Stimulated activated CD4-positive, alpha-beta T cell treated with anti-CD3 and anti-CD28 coated beads, TNF-alpha, amount 100 ng/mL, for 1 hour (primary cell): ENCODE measurements at regions not wholly inside any gene's neighbourhood (a gene's known extent, or its start where the extent isn't known, plus 50 kb on each side); places are given as distances from the start of the nearest gene placed in this dataset.

Experiments used
- DNase-seq, 3 donors: peaks; one replicate each; pipeline ENCODE4 v3.0.0-alpha.2; 2020; ENCODE audit warnings: low read depth in 3 of 3, low spot score in 1 of 3

- peak in 2 of 3 donors; percentile 24 to 35 for DNase-seq
Measured at GRCh38 chr14:65222440-65222858, 120.1 kb upstream of the MAX start.

GRCh38 chr14:65223636-65224035, 121.3 kb upstream of the MAX start:
- DNase-seq, result no peak

- no peak for DNase-seq
Measured at GRCh38 chr14:65224799-65225198, 122.5 kb upstream of the MAX start.

- no peak for DNase-seq
Measured at GRCh38 chr14:65225299-65226159, 123.2 kb upstream of the MAX start.

GRCh38 chr14:65226824-65227604, 124.7 kb upstream of the MAX start:
- DNase-seq, result no peak

GRCh38 chr14:65228436-65228835, 126.1 kb upstream of the MAX start:
- DNase-seq, result no peak

GRCh38 chr14:65228956-65229747, 126.8 kb upstream of the MAX start:
- no peak for DNase-seq

- DNase-seq, result peak in 1 of 3 donors; percentile 20
Measured at GRCh38 chr14:65229748-65230728, 127.7 kb upstream of the MAX start.

GRCh38 chr14:65231286-65231980, 129.1 kb upstream of the MAX start:
- no peak for DNase-seq

- DNase-seq, result no peak
Measured at GRCh38 chr14:65234752-65235361, 132.5 kb upstream of the MAX start.

- no peak for DNase-seq
Measured at GRCh38 chr14:65237023-65237814, 134.9 kb upstream of the MAX start.

- DNase-seq, result no peak
Measured at GRCh38 chr14:65237941-65238340, 135.6 kb upstream of the MAX start.

- no peak for DNase-seq
Measured at GRCh38 chr14:65238456-65238855, 136.1 kb upstream of the MAX start.

- DNase-seq, result no peak
Measured at GRCh38 chr14:65239143-65239937, 137.0 kb upstream of the MAX start.

GRCh38 chr14:65239938-65240296, 137.6 kb upstream of the MAX start:
- DNase-seq, result no peak

GRCh38 chr14:65241125-65241752, 138.9 kb upstream of the MAX start:
- DNase-seq, result no peak

GRCh38 chr14:65242732-65243134, 140.4 kb upstream of the MAX start:
- DNase-seq, result no peak
